Forelimb muscle (tissue), 1 donor: ENCODE measurements at regions not wholly inside any gene's neighbourhood (a gene's known extent, or its start where the extent isn't known, plus 50 kb on each side); places are given as distances from the start of the nearest gene placed in this dataset.
"Not testable (repeated sequence)": the region's sequence is repeated elsewhere in the genome, so short reads cannot be mapped to it uniquely, and the experiment has no call there.

Experiments
- DNase-seq: peaks from one replicate; pipeline ENCODE4 v3.0.0-alpha.2; 2013; ENCODE audit warnings: low read depth

- no peak for DNase-seq
These were observed 384.7 kb downstream of the SRGAP2C start for GRCh38 chr1:121569428-121569827.

DNA sequence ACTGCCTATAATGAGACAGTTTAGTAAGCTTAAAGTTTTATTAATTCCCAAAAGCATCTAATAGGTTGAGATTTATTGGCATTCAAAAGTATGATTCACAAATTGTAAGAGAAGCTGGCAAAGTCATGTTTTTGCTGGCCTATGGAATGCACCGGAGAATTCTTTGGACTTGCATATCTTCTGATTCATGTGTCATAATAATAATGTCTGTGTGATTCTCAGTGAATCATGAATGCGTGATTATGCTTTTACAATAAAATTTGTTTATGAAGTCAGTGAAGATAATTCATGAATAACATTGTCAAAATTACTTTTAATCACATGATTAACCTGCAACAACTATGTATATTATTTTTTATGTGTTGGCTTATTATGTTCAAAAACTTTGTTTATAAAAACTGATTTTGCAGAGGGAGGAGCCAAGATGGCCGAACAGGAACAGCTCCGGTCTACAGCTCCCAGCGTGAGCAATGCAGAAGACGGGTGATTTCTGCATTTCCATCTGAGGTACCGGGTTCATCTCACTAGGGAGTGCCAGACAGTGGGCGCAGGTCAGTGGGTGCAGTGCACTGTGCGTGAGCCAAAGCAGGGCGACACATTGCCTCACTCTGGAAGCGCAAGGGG, 389.2 kb downstream of the SRGAP2C start:
- not testable (repeated sequence) for DNase-seq

DNA sequence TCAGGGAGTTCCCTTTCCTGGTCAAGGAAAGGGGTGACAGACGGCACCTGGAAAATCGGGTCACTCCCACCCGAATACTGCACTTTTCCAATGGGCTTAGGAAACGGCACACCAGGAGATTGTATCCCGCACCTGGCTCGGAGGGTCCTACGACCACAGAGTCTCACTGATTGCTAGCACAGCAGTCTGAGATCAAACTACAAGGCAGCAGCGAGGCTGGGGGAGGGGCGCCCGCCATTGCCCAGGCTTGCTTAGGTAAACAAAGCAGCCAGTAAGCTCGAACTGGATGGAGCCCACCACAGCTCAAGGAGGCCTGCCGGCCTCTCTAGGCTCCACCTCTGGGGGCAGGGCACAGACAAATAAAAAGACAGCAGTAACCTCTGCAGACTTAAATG, 389.7 kb downstream of the SRGAP2C start:
- DNase-seq: not testable (repeated sequence)

DNA sequence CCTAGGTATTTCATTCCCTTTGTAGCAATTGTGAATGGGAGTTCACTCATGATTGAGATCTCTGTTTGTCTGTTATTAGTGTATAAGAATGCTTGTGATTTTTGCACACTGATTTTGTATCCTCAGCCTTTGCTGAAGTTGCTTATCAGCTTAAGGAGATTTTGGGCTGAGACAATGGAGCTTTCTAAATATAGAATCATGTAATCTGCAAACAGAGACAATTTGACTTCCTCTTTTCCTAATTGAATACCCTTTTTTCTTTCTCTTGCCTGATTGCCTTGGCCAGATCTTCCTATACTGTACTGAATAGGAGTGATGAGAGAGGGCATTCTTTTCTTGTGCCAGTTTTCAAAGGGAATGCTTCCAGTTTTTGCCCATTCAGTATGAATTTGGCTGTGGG, 398.1 kb downstream of the SRGAP2C start:
- DNase-seq: not testable (repeated sequence)

- DNase-seq: no peak
These were observed 401.8 kb downstream of the SRGAP2C start for GRCh38 chr1:121586369-121587229.

DNA sequence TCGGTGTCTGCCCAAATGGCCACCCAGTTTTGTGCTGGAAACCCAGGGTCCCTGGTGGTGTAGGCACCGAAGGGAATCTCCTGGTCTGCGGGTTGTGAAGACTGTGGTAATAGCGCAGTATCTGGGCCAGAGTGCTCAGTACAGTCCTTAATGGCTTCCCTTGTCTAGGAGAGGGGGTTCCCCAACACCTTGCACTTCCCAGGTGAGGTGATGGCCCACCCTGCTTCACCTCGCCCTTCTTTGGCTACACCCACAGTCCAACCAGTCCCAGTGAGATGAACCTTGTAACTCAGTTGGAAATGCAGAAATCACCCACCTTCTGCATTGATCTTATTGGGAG, 402.4 kb downstream of the SRGAP2C start:
- DNase-seq: no peak

DNA sequence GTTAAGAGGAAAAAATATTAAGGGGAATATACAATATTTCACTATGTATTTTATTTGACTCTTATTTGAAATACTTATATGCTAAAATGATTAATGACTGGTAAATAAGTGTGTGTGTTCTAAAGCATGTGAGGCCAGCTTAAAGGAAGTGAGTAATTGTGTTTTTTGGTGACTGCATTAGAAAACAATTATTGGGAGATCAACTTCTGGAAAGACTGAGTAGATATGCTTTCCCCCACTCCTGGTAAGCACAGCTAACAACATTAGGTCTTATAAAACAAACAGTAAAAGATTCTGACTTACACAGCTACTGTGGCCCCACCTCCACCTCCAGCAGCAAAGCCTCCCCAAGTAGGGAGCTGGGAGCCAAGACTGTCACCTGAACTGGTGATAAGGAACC, 403.0 kb downstream of the SRGAP2C start:
- no peak for DNase-seq

- no peak for DNase-seq
These were observed 409.3 kb downstream of the SRGAP2C start for GRCh38 chr1:121594096-121594495.

DNA sequence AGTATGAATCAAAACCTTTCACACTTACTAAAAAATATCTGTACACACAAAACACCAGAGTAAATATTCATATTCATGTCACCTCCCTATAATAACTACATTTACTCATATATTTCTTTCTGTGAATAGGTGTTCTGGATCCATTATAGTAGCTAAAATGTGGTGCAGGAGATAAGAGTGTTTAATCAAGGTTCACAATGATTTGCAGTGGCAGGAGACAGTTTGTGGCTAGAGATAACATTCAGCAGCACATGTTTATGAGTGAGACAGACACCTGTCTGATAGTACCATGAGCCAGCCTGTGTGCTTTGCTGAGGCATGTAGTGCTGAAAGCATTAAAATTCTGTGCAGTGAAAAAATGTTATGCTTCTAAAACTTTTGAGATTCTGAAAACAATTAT, 410.3 kb downstream of the SRGAP2C start:
- DNase-seq: no peak

- not testable (repeated sequence) for DNase-seq
These were observed 420.2 kb downstream of the SRGAP2C start for GRCh38 chr1:121604843-121605444.

DNA sequence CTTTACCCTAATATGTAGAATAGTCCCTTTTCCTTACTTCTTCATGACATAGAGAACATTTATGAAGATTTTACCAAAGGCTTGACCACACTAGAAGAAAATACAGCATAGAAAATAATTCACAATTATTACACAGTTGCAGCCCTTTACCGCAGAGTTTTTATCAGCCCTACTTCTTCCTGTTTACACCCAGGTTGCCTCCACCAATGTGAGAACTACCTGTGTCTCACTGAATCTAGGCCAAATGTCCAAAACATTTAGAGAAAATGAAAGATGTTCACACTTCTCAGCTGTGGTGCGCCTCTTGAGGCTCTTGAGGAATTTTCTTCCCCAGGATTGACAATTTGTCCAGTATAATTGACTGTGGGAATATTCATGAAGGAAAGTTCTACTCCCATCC, 422.7 kb downstream of the SRGAP2C start:
- DNase-seq: not testable (repeated sequence)
